ENCODE measurements at regions not wholly inside any gene's neighbourhood (a gene's known extent, or its start where the extent isn't known, plus 50 kb on each side); places are given as distances from the start of the nearest gene placed in this dataset.

DNA sequence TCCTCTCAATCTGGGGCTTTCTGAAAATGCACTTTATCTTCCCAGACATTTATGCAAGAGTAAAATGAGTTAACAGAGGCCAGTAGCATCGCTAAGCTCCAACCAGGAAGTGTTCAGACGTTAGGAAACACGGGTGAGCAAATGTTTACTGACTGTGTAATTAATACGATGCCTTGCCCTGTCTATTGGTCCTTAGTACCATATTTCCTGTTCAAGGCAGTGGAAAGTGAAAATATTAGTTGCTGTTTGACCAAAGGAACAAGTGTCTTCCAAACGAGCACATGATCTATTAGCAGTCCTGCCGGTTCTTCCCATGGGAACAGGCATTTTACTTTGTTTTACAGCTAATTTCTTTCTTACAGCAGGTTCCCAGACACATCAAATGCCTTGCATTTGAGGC lies 311.1 kb upstream of the JAG1 start:
- Histone ChIP-seq H2AFZ (ENCODE audit: low read depth, low read length) (no peak overlapping the region), H3K9me2 (ENCODE audit: insufficient read depth, low read length) (no peaks in the 10 kb centered on the region), H3K27ac (ENCODE audit: low read length) (no peak overlapping the region), H3F3A (ENCODE audit: insufficient read depth, low read length, poor library complexity, severe bottlenecking) (no peaks in the 10 kb centered on the region), H3K4me2 (ENCODE audit: low read length) (no peak overlapping the region), H4K20me1 (ENCODE audit: insufficient read depth) (no peaks in the 10 kb centered on the region), H3K4me3 (ENCODE audit: low read length) (no peak overlapping the region), H3K9me3 (ENCODE audit: low read length) (no peaks in the 10 kb centered on the region), H3K9ac (ENCODE audit: low read length) (no peak overlapping the region), H3K27me3 (ENCODE audit: insufficient read depth, low read depth, low read length) (no peaks in the 10 kb centered on the region), H3K36me3 (ENCODE audit: insufficient read depth, low read length) (no peaks in the 10 kb centered on the region), H3K79me2 (replicated peaks; ENCODE audit: insufficient read depth, low read length) (no peaks in the 10 kb centered on the region)
- TF ChIP-seq RAD21 (conservative IDR thresholded peaks at IDR 0.05) = no peak
- TF ChIP-seq, protein P1, sequence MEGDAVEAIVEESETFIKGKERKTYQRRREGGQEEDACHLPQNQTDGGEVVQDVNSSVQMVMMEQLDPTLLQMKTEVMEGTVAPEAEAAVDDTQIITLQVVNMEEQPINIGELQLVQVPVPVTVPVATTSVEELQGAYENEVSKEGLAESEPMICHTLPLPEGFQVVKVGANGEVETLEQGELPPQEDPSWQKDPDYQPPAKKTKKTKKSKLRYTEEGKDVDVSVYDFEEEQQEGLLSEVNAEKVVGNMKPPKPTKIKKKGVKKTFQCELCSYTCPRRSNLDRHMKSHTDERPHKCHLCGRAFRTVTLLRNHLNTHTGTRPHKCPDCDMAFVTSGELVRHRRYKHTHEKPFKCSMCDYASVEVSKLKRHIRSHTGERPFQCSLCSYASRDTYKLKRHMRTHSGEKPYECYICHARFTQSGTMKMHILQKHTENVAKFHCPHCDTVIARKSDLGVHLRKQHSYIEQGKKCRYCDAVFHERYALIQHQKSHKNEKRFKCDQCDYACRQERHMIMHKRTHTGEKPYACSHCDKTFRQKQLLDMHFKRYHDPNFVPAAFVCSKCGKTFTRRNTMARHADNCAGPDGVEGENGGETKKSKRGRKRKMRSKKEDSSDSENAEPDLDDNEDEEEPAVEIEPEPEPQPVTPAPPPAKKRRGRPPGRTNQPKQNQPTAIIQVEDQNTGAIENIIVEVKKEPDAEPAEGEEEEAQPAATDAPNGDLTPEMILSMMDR (IDR thresholded peaks at IDR 0.05; ENCODE audit: poor library complexity, severe bottlenecking) = no peak
- no peak for TF ChIP-seq MXI1 (conservative IDR thresholded peaks at IDR 0.05; ENCODE audit: poor library complexity, severe bottlenecking)
- TF ChIP-seq TAF1 (IDR thresholded peaks at IDR 0.05; ENCODE audit: low read depth) = no peak
- no peak for TF ChIP-seq POLR2AphosphoS5 (IDR thresholded peaks at IDR 0.05)
- TF ChIP-seq REST (IDR thresholded peaks at IDR 0.05; ENCODE audit: borderline replicate concordance) = no peak
- no peak for TF ChIP-seq EP300 (conservative IDR thresholded peaks at IDR 0.05; ENCODE audit: poor library complexity, severe bottlenecking)
- no peak for TF ChIP-seq EZH2 (IDR thresholded peaks at IDR 0.05; ENCODE audit: borderline replicate concordance, insufficient read depth, low read length, poor library complexity, severe bottlenecking)
- no peak for TF ChIP-seq SMC3 (conservative IDR thresholded peaks at IDR 0.05; ENCODE audit: poor library complexity)

DNA sequence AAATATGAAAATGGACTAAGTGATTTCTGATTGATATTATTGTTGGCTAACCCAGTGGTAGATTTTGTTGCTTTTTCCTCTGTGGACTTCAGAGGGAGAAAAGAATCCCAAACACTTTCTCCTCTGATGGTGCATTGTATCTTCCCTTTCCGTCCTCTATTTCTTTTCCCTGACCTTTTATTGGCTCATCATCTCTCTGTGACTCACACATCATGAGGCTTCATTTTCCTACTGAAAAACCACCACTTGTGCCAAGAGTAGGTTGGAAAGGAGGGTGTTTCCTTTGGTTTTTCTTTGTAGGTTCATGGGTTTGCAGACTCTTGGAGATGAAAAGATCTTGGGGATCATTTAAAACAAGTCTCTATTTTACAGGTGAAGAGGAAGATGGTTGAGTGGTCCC lies 311.7 kb upstream of the JAG1 start:
- H3F3A ChIP-seq (ENCODE audit: insufficient read depth, low read length, poor library complexity, severe bottlenecking) = no peaks in the 10 kb centered on the region
- TF ChIP-seq RAD21 (conservative IDR thresholded peaks at IDR 0.05) (no peak), SMC3 (conservative IDR thresholded peaks at IDR 0.05; ENCODE audit: poor library complexity) (no peak), MXI1 (conservative IDR thresholded peaks at IDR 0.05; ENCODE audit: poor library complexity, severe bottlenecking) (no peak), EZH2 (IDR thresholded peaks at IDR 0.05; ENCODE audit: borderline replicate concordance, insufficient read depth, low read length, poor library complexity, severe bottlenecking) (no peak), TAF1 (IDR thresholded peaks at IDR 0.05; ENCODE audit: low read depth) (no peak), POLR2AphosphoS5 (IDR thresholded peaks at IDR 0.05) (no peak), EP300 (conservative IDR thresholded peaks at IDR 0.05; ENCODE audit: poor library complexity, severe bottlenecking) (no peak), REST (IDR thresholded peaks at IDR 0.05; ENCODE audit: borderline replicate concordance) (no peak)
- TF ChIP-seq, protein P1 (IDR thresholded peaks at IDR 0.05; ENCODE audit: poor library complexity, severe bottlenecking) = no peak
- H3K9me3 ChIP-seq (ENCODE audit: low read length) = no peaks in the 10 kb centered on the region
- no peaks in the 10 kb centered on the region for H3K36me3 ChIP-seq (ENCODE audit: insufficient read depth, low read length)
- H3K9ac ChIP-seq (ENCODE audit: low read length) = no peak overlapping the region
- no peaks in the 10 kb centered on the region for H3K79me2 ChIP-seq (replicated peaks; ENCODE audit: insufficient read depth, low read length)
- H2AFZ ChIP-seq (ENCODE audit: low read depth, low read length) = no peak overlapping the region
- no peaks in the 10 kb centered on the region for H3K27me3 ChIP-seq (ENCODE audit: insufficient read depth, low read depth, low read length)
- no peak overlapping the region for H3K4me2 ChIP-seq (ENCODE audit: low read length)
- H3K27ac ChIP-seq (ENCODE audit: low read length) = no peak overlapping the region
- H3K4me3 ChIP-seq (ENCODE audit: low read length) = no peak overlapping the region
- no peaks in the 10 kb centered on the region for H3K9me2 ChIP-seq (ENCODE audit: insufficient read depth, low read length)
- H4K20me1 ChIP-seq (ENCODE audit: insufficient read depth) = no peaks in the 10 kb centered on the region

Data from neural cell (in vitro differentiated cells).